ENCODE measurements at regions not wholly inside any gene's neighbourhood (a gene's known extent, or its start where the extent isn't known, plus 50 kb on each side); places are given as distances from the start of the nearest gene placed in this dataset.

DNA sequence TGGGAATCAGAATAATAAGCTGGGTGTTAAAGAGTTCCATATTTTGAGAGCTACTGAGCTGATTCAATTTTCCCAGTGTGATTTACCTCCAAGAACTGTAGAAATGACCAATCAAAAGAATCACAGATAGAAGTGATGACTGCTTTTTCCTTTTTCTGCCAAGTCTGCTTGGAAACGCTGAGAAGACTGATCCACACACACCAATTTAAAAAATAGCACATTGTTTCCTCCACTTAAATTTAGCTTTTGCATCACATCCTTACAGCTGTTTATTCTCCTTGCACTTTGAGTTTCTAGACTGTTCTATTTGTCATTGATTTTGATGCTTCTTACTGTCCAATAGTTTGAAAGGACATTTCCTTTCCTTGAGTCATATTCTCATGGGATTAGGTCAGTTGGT is 590.3 kb upstream of the CHAC2 start:
- H3K9me3 ChIP-seq, result no peaks in the 10 kb centered on the region
- DNase-seq, result no peak

DNA sequence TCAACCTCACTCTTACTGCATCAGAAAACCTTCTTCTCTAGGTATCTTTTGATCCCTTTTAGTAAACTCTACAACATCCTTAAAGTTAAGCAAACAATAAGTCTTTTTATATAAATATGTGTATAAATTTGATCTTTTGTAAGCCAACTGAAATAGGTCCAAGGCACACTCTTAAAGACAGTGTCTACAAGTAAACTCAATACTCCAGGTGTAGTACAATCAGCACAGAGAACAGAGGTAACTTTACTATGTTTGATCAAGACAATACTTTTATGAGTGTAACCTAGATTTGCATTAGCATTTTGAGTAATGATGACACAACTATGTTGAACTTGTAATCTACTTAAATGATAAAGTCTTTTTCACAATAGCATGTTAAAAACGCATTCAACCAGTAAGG is 593.1 kb upstream of the CHAC2 start:
- Histone ChIP-seq H3K36me3 (no peaks in the 10 kb centered on the region), H3K4me1 (no peaks in the 10 kb centered on the region), H3K4me3 (ENCODE audit: low read depth, low read length) (no peak overlapping the region), H3K27me3 (no peaks in the 10 kb centered on the region), H3K9me3 (no peaks in the 10 kb centered on the region)
- no peak for TF ChIP-seq CTCF (IDR thresholded peaks at IDR 0.05; ENCODE audit: low read depth, low read length)
- DNase-seq, result no peak

More for the DNA sequence above, 590.3 kb upstream of the CHAC2 start:
- Histone ChIP-seq H3K4me3 (ENCODE audit: low read depth, low read length) (no peak overlapping the region), H3K4me1 (no peaks in the 10 kb centered on the region; the same call in 1 of the 2 replicates), H3K36me3 (no peaks in the 10 kb centered on the region), H3K27me3 (no peaks in the 10 kb centered on the region)
- TF ChIP-seq CTCF (IDR thresholded peaks at IDR 0.05; ENCODE audit: low read depth, low read length), result no peak

GRCh38 chr2:53173698-53174455 is 593.7 kb upstream of the CHAC2 start:
- Histone ChIP-seq H3K4me1 (no peaks in the 10 kb centered on the region), H3K27me3 (no peaks in the 10 kb centered on the region), H3K36me3 (no peaks in the 10 kb centered on the region), H3K4me3 (ENCODE audit: low read depth, low read length) (no peak overlapping the region), H3K9me3 (no peaks in the 10 kb centered on the region)
- TF ChIP-seq CTCF (IDR thresholded peaks at IDR 0.05; ENCODE audit: low read depth, low read length), result no peak
- DNase-seq, result no peak

DNA sequence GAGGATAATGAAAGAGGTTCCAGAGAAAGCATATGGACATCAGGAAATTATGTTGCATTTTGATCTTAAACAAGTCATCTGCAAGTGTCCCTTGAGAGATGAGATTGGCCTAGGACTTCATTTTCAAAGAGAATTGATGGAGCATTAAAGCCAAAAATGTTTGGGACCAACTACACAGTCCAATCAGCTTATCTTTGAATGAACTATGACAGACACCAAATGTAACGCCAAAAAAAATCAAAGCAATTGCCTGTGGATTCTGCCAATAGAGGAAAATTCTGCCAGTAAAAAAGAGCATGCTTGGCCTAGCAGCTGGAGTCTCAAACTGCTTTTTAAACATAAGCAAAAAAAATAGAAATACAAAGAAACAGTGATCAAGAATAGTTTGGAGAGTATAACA is 594.5 kb upstream of the CHAC2 start:
- no peak overlapping the region for H3K4me3 ChIP-seq (ENCODE audit: low read depth, low read length)
- no peaks in the 10 kb centered on the region for H3K4me1 ChIP-seq
- no peaks in the 10 kb centered on the region for H3K9me3 ChIP-seq
- H3K36me3 ChIP-seq, result no peaks in the 10 kb centered on the region
- no peak for DNase-seq
- no peak for TF ChIP-seq CTCF (IDR thresholded peaks at IDR 0.05; ENCODE audit: low read depth, low read length)
- no peaks in the 10 kb centered on the region for H3K27me3 ChIP-seq

DNA sequence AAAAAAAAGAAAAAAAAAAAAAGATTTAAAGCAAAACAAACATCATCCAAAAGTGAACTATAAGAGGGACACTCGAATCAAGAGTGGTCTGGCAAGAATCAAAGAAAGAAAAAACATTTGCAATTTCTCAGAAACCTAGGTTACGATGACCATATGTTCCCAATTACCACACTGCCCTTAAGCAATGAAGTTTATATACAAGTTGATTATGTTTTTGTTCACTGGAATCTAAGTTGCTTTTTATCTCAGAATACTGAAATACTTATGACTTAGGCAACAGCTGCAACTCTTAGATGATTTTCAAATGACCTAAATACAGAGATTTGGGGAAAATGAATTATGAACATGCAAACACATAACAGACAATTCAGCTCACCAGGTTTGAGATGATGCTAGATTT is 597.1 kb upstream of the CHAC2 start:
- no peak for DNase-seq
- TF ChIP-seq CTCF (IDR thresholded peaks at IDR 0.05; ENCODE audit: low read depth, low read length), result no peak
- Histone ChIP-seq H3K9me3 (no peaks in the 10 kb centered on the region), H3K36me3 (no peaks in the 10 kb centered on the region), H3K4me1 (no peaks in the 10 kb centered on the region), H3K4me3 (ENCODE audit: low read depth, low read length) (no peak overlapping the region), H3K27me3 (no peaks in the 10 kb centered on the region)

- Histone ChIP-seq H3K4me1 (no peaks in the 10 kb centered on the region), H3K4me3 (ENCODE audit: low read depth, low read length) (no peak overlapping the region)
Observed at GRCh38 chr2:53167227-53167626, 600.4 kb upstream of the CHAC2 start.

More at GRCh38 chr2:53167227-53167626, 600.4 kb upstream of the CHAC2 start:
- Histone ChIP-seq H3K36me3 (no peaks in the 10 kb centered on the region), H3K9me3 (no peaks in the 10 kb centered on the region), H3K27me3 (no peaks in the 10 kb centered on the region)
- no peak for TF ChIP-seq CTCF (IDR thresholded peaks at IDR 0.05; ENCODE audit: low read depth, low read length)
- no peak for DNase-seq

All from BE2C (cell line).